ENCODE measurements at regions not wholly inside any gene's neighbourhood (a gene's known extent, or its start where the extent isn't known, plus 50 kb on each side); places are given as distances from the start of the nearest gene placed in this dataset.
A peak's percentile ranks its signal among the peaks of the same experiment; 100 is the strongest.

DNA sequence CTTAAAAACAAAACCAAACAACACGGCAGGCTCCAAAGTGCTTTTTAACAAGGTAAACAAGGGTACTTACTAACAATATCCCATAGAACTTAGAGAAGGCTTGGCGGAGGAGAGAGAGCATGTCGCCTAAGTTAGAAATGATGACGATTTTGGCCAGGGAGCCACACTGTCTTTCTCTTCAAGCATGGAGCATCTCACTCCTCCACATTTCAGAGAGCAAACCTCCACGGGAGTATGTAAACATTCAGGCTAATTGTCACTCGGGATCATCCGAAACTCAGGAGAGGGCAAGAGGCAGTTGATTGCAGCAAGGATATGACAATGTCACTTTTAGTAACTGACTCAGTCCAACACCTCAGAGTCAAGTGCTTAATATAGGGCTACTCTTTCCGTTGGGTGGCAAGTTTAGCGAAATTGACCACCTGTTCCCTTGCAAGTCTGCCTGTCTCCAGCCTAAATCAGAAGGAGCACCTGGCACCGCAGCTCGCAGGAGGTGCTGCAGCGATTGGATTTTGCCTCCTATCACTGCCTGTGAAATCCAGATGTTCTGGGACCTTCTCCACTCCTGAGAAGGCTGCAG, 65.8 kb upstream of the RPS6KA2 start:
- no peaks in the 10 kb centered on the region for H3K9me3 ChIP-seq
- TF ChIP-seq, protein P1, sequence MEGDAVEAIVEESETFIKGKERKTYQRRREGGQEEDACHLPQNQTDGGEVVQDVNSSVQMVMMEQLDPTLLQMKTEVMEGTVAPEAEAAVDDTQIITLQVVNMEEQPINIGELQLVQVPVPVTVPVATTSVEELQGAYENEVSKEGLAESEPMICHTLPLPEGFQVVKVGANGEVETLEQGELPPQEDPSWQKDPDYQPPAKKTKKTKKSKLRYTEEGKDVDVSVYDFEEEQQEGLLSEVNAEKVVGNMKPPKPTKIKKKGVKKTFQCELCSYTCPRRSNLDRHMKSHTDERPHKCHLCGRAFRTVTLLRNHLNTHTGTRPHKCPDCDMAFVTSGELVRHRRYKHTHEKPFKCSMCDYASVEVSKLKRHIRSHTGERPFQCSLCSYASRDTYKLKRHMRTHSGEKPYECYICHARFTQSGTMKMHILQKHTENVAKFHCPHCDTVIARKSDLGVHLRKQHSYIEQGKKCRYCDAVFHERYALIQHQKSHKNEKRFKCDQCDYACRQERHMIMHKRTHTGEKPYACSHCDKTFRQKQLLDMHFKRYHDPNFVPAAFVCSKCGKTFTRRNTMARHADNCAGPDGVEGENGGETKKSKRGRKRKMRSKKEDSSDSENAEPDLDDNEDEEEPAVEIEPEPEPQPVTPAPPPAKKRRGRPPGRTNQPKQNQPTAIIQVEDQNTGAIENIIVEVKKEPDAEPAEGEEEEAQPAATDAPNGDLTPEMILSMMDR (IDR thresholded peaks at IDR 0.05): no peak
- peak overlapping the region; percentile 77 to 86 for H3K27ac ChIP-seq
- H3K4me3 ChIP-seq: no peak overlapping the region
- H3K4me1 ChIP-seq: peaks cover 0 to 28% of the 10 kb centered on the region in 2 donors
- DNase-seq (ENCODE audit: low spot score): no peak
- no peaks in the 10 kb centered on the region for H3K36me3 ChIP-seq
- no peaks in the 10 kb centered on the region for H3K27me3 ChIP-seq

GRCh38 chr6:166691746-166692145, 64.7 kb upstream of the RPS6KA2 start:
- no peak overlapping the region for H3K4me3 ChIP-seq

DNA sequence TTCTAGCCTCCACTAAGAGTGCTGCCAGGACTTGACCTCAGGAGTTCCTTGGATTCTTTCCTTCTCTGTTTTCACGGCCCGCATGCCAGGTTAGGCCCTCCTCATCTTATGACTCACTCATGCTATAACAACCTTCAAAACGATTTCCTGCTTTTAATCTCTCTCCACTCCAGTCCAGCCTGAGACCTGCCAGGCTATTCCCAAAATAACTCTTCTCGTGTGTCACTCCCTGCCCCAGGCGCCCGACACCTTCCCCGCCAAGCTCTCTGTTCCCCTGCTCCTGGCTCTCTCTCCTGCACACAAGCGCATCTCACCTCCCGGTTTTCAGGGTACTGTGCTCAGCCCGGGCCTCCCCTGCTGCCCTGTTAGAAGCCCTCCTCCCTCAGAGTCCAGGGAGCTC, 64.1 kb upstream of the RPS6KA2 start:
- Histone ChIP-seq H3K4me1 (peaks cover 0 to 28% of the 10 kb centered on the region in 2 donors), H3K4me3 (no peak overlapping the region), H3K9me3 (no peaks in the 10 kb centered on the region), H3K36me3 (no peaks in the 10 kb centered on the region), H3K27me3 (no peaks in the 10 kb centered on the region), H3K27ac (peak overlapping the region; percentile 77 to 86)
- peak; percentile 63 for DNase-seq (ENCODE audit: low spot score)
- TF ChIP-seq, protein P1 (IDR thresholded peaks at IDR 0.05): no peak

More at GRCh38 chr6:166691746-166692145, 64.7 kb upstream of the RPS6KA2 start:
- peak overlapping the region; percentile 77 to 86 for H3K27ac ChIP-seq
- no peaks in the 10 kb centered on the region for H3K9me3 ChIP-seq
- TF ChIP-seq, protein P1 (IDR thresholded peaks at IDR 0.05): no peak
- no peaks in the 10 kb centered on the region for H3K27me3 ChIP-seq
- H3K4me1 ChIP-seq: peaks cover 0 to 28% of the 10 kb centered on the region in 2 donors
- DNase-seq (ENCODE audit: low spot score): no peak
- no peaks in the 10 kb centered on the region for H3K36me3 ChIP-seq

DNA sequence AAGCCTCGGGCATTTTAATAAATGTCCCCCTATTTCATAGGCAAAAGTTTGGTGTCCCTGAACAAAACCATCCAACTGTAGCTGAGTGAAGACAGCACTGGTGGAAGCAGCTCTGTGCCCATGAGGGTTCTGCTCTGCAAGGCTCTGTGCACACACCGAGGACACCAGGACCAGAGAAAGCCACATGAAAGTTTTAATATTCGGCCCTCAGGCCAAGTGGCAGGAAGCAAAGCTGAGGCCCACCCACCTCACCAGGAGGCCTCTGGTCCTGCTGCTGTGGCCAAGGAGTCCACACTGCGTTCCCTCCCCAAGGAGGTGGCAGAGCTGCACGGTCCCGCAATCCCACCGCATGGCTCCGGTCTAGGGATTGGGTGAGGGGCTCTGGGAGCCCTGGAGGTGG, 62.6 kb upstream of the RPS6KA2 start:
- TF ChIP-seq, protein P1 (IDR thresholded peaks at IDR 0.05): no peak
- Histone ChIP-seq H3K9me3 (no peaks in the 10 kb centered on the region), H3K4me1 (peaks cover 0 to 28% of the 10 kb centered on the region in 2 donors), H3K4me3 (no peak overlapping the region), H3K36me3 (no peaks in the 10 kb centered on the region), H3K27ac (no peak overlapping the region), H3K27me3 (no peaks in the 10 kb centered on the region)
- no peak for DNase-seq (ENCODE audit: low spot score)

- no peaks in the 10 kb centered on the region for H3K27me3 ChIP-seq
Observed at GRCh38 chr6:166688901-166689300, 61.9 kb upstream of the RPS6KA2 start.

More at GRCh38 chr6:166688901-166689300, 61.9 kb upstream of the RPS6KA2 start:
- Histone ChIP-seq H3K4me3 (no peak overlapping the region), H3K27ac (no peak overlapping the region), H3K36me3 (no peaks in the 10 kb centered on the region), H3K9me3 (no peaks in the 10 kb centered on the region), H3K4me1 (peaks cover 0 to 28% of the 10 kb centered on the region in 2 donors)
- TF ChIP-seq, protein P1 (IDR thresholded peaks at IDR 0.05): no peak
- DNase-seq (ENCODE audit: low spot score): no peak

Data from right atrium auricular region (tissue), 2 donors.